Neuronal stem cell (in vitro differentiated cells): ENCODE measurements at regions not wholly inside any gene's neighbourhood (a gene's known extent, or its start where the extent isn't known, plus 50 kb on each side); places are given as distances from the start of the nearest gene placed in this dataset.

Experiments used
- DNase-seq: peaks from one replicate; pipeline ENCODE4 v3.0.0-alpha.2; 2013; ENCODE audit warnings: low spot score
- H2AFZ ChIP-seq: one replicate; pipeline ENCODE4 v1.6.1; 2013; ENCODE audit warnings: mild to moderate bottlenecking, low read length, inconsistent platforms
- H2AK5ac ChIP-seq: 2 replicates; pipeline ENCODE4 v1.6.1; 2013; ENCODE audit warnings: low read depth, mild to moderate bottlenecking, inconsistent platforms, low read length, moderate library complexity, mixed read lengths
- H2BK120ac ChIP-seq: 2 replicates; pipeline ENCODE4 v1.6.1; 2013; ENCODE audit warnings: low read depth, mild to moderate bottlenecking, inconsistent platforms, low read length, moderate library complexity, mixed read lengths
- H2BK12ac ChIP-seq: one replicate; pipeline ENCODE4 v1.6.1; 2013; ENCODE audit warnings: low read length, inconsistent platforms
- H2BK15ac ChIP-seq: 2 replicates; pipeline ENCODE4 v1.6.1; 2013; ENCODE audit warnings: mild to moderate bottlenecking, low read length, inconsistent platforms, mixed read lengths
- H2BK5ac ChIP-seq: one replicate; pipeline ENCODE4 v1.6.1; 2013; ENCODE audit warnings: inconsistent platforms, mild to moderate bottlenecking, low read length, moderate library complexity
- H3K14ac ChIP-seq: one replicate; pipeline ENCODE4 v1.6.1; 2013; ENCODE audit warnings: low read length, inconsistent platforms
- H3K18ac ChIP-seq: 2 replicates; pipeline ENCODE4 v1.6.1; 2013; ENCODE audit warnings: low read length, inconsistent platforms
- H3K23ac ChIP-seq: 2 replicates; pipeline ENCODE4 v1.6.1; 2013; ENCODE audit warnings: low read depth, mild to moderate bottlenecking, mixed read lengths, low read length, inconsistent platforms; ENCODE audit not compliant: poor library complexity
- H3K27ac ChIP-seq: replicated peaks from 3 replicates; pipeline ENCODE4 v1.5.1; 2013; ENCODE audit warnings: low read length, inconsistent platforms
- H3K27me3 ChIP-seq, 3 experiments: 2 replicates each; pipeline ENCODE4 v1.6.1; 2013; ENCODE audit warnings: low read length in 3 of 3, mild to moderate bottlenecking in 2 of 3, inconsistent platforms in 1 of 3, low read depth in 1 of 3, mixed read lengths in 1 of 3, moderate library complexity in 1 of 3; ENCODE audit not compliant: control insufficient read depth in 3 of 3, insufficient read depth in 3 of 3
- H3K36me3 ChIP-seq, 2 donors: replicated peaks in 1 of 2; 2 replicates each; pipeline ENCODE4 v1.6.1; 2013; ENCODE audit warnings: low read length in 2 of 2; ENCODE audit not compliant: control insufficient read depth in 2 of 2, insufficient read depth in 2 of 2
- H3K4ac ChIP-seq: 2 replicates; pipeline ENCODE4 v1.6.1; 2013; ENCODE audit warnings: inconsistent platforms, mild to moderate bottlenecking, low read length, moderate library complexity
- H3K4me1 ChIP-seq, 2 donors: 1 replicate in 1 of 2; 2 replicates in 1 of 2; pipeline ENCODE4 v1.6.1; 2013; ENCODE audit warnings: low read length in 2 of 2, low read depth in 1 of 2; ENCODE audit not compliant: control insufficient read depth in 2 of 2, insufficient read depth in 1 of 2
- H3K4me2 ChIP-seq: one replicate; pipeline ENCODE4 v1.6.1; 2013; ENCODE audit warnings: mild to moderate bottlenecking, low read length, inconsistent platforms; ENCODE audit not compliant: insufficient read depth, poor library complexity, severe bottlenecking
- H3K4me3 ChIP-seq, 2 donors: 2 replicates each; pipeline ENCODE4 v1.5.1; 2013; ENCODE audit warnings: low read length in 2 of 2, mild to moderate bottlenecking in 2 of 2, inconsistent platforms in 1 of 2, moderate library complexity in 1 of 2
- H3K79me1 ChIP-seq: one replicate; pipeline ENCODE4 v1.6.1; 2013; ENCODE audit warnings: low read depth, mild to moderate bottlenecking, inconsistent platforms, low read length, moderate library complexity
- H3K9ac ChIP-seq: one replicate; pipeline ENCODE4 v1.6.1; 2013; ENCODE audit warnings: mild to moderate bottlenecking, low read depth, low read length, inconsistent platforms; ENCODE audit not compliant: poor library complexity
- H3K9me3 ChIP-seq, 2 donors: replicated peaks in 1 of 2; 2 replicates each; pipeline versions ENCODE3 to v1.6.1; 2013; ENCODE audit warnings: low read length in 2 of 2, mild to moderate bottlenecking in 2 of 2, inconsistent platforms in 1 of 2, low read depth in 1 of 2, mixed read lengths in 1 of 2, moderate library complexity in 1 of 2; ENCODE audit not compliant: control insufficient read depth in 2 of 2, insufficient read depth in 1 of 2
- H4K8ac ChIP-seq: one replicate; pipeline ENCODE4 v1.6.1; 2013; ENCODE audit warnings: low read depth, mild to moderate bottlenecking, inconsistent platforms, low read length, moderate library complexity
- H4K91ac ChIP-seq: one replicate; pipeline ENCODE4 v1.6.1; 2013; ENCODE audit warnings: low read length, low read depth, mild to moderate bottlenecking, inconsistent platforms; ENCODE audit not compliant: poor library complexity
- WGBS, 2 donors: extraction: QIAGEN DNeasy Blood & Tissue Kit; methylation state at CpG; one replicate each; pipeline ENCODE4 v1.1.7; 2013; ENCODE audit warnings: missing lambda C conversion rate in 2 of 2, mixed read lengths in 1 of 2; ENCODE audit not compliant: insufficient read length in 2 of 2, insufficient replicate concordance in 1 of 2; ENCODE audit errors: extremely low coverage in 2 of 2; 5-methylcytosine and 5-hydroxymethylcytosine counted together

DNA sequence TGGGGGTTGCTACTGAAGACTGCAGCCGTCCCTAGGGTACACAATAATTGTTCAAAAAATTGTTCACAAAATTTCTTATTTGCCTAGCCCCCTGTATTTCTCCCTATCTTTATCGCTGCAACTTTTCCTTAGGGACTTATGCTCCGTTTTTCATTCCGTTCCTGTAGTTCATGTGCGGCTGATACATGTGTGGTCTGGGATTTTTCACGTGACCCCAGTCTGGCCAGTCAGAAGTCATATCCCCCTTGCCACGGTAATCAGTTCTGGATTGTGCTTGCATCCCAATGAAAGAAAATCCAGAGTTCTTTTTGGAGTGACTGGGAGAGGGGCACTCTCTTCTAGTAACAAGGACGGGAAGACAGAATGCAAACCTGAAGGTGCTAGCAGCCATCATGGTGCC lies 610.7 kb upstream of the C16orf82 start:
- Histone ChIP-seq H3K18ac (no peak overlapping the region), H4K91ac (no peak overlapping the region), H2BK15ac (no peak overlapping the region), H3K36me3 (no peaks in the 10 kb centered on the region), H3K4me1 (no peaks in the 10 kb centered on the region), H3K14ac (no peak overlapping the region), H2AK5ac (no peak overlapping the region), H2BK120ac (no peak overlapping the region), H2BK5ac (no peak overlapping the region), H3K79me1 (no peaks in the 10 kb centered on the region), H4K8ac (no peak overlapping the region), H3K27ac (no peak overlapping the region), H3K4ac (no peak overlapping the region), H3K9me3 (no peaks in the 10 kb centered on the region), H3K27me3 (no peaks in the 10 kb centered on the region), H3K23ac (no peak overlapping the region), H2AFZ (no peak overlapping the region), H2BK12ac (no peak overlapping the region), H3K4me3 (no peak overlapping the region), H3K4me2 (no peak overlapping the region), H3K9ac (no peak overlapping the region)
- WGBS, 2 donors = no CpG with 5 or more reads among the region's 8 CpGs
- DNase-seq = no peak

DNA sequence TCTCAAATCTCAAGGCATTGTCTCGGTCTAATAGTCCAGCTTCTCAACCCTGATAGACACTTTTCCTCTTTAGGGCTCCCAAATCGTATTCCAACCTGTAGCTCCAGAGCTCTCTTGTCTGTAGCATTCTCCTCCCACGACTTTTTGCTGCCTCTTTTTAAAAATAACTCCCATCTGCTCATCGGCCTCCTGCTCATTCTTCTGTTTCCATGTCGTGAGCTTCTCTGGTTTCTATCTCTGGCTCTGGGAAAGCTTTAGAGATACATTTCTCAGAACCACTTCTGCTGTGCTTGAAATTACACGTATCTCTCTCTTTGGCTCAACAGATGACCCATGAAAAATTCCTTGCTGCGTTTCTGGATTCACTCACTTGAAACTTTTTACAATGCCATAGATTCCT lies 609.6 kb upstream of the C16orf82 start:
- Histone ChIP-seq H3K4ac (no peak overlapping the region), H3K4me1 (no peaks in the 10 kb centered on the region), H2AK5ac (no peak overlapping the region), H3K4me2 (no peak overlapping the region), H2BK5ac (no peak overlapping the region), H3K27me3 (no peaks in the 10 kb centered on the region), H3K14ac (no peak overlapping the region), H3K18ac (no peak overlapping the region), H2AFZ (no peak overlapping the region), H2BK120ac (no peak overlapping the region), H4K91ac (no peak overlapping the region), H3K36me3 (no peaks in the 10 kb centered on the region), H3K23ac (no peak overlapping the region), H2BK15ac (no peak overlapping the region), H3K9me3 (no peaks in the 10 kb centered on the region), H3K4me3 (no peak overlapping the region), H2BK12ac (no peak overlapping the region), H4K8ac (no peak overlapping the region), H3K79me1 (no peaks in the 10 kb centered on the region), H3K9ac (no peak overlapping the region), H3K27ac (no peak overlapping the region)
- no peak for DNase-seq
- no CpG with 5 or more reads among the region's 7 CpGs for WGBS, 2 donors

DNA sequence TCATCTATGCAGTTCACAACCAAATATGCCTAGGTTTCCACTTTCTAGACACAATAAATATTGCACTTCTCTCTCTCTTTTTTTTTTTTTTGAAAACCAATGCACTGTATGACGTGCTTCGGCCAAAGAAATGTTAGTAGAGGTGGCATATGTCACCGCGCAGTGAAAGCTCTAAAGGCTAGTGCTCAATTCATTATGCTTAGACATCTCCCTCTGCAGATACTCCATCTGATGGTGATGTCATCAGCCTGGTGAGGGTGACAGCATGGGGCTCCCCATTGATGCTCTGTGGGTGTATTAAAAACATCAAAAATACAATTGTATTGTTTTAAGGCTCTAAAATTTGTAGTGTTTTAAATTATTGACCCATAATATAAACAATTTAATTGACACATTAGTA lies 608.8 kb upstream of the C16orf82 start:
- Histone ChIP-seq H3K4ac (no peak overlapping the region), H2AFZ (no peak overlapping the region), H3K18ac (no peak overlapping the region), H2BK120ac (no peak overlapping the region), H4K91ac (no peak overlapping the region), H2AK5ac (no peak overlapping the region), H3K79me1 (no peaks in the 10 kb centered on the region), H2BK5ac (no peak overlapping the region), H2BK12ac (no peak overlapping the region), H2BK15ac (no peak overlapping the region), H3K27ac (no peak overlapping the region), H3K4me1 (no peaks in the 10 kb centered on the region), H3K14ac (no peak overlapping the region), H3K23ac (no peak overlapping the region), H3K27me3 (no peaks in the 10 kb centered on the region), H4K8ac (no peak overlapping the region), H3K36me3 (no peaks in the 10 kb centered on the region), H3K4me2 (no peak overlapping the region), H3K9ac (no peak overlapping the region), H3K9me3 (no peaks in the 10 kb centered on the region), H3K4me3 (no peak overlapping the region)
- no peak for DNase-seq
- WGBS, 2 donors = no CpG with 5 or more reads among the region's 4 CpGs

DNA sequence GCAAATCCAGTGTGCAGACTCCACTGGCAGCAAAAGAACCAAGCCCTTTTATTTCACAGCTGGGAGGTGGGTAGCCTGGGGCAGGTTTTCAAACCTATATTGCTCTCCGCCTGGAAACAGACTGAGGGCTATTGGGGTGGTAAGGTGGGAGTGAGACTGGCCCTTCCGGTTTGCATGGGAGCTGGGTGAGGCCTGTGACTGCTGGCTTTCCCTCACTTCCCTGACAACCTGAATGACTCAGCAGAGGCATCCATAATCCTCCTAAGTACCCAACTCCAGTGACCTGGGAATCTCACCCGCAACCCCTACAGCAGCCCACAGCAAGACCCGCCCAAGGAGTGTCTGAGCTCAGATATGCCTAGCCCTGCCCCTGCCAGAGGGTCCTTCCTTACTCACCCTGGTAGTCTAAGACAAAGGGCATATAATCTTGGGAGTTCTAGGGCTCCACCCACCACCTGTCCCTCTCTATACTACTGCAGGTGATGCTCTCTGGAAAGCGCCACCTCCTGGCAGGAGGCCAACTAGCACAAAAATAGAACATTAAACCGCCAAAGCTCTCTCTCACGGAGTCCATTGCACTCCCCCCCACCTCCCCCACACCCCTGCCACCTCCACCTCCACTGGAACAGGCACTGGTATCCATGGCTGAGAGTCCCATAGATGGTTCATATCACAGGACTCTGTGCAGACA lies 602.0 kb upstream of the C16orf82 start:
- WGBS, 2 donors = no CpG with 5 or more reads among the region's 7 CpGs
- no peak overlapping the region for H3K9ac ChIP-seq

More for the DNA sequence above, 602.0 kb upstream of the C16orf82 start:
- H3K4me3 ChIP-seq = no peak overlapping the region
- H3K36me3 ChIP-seq = no peaks in the 10 kb centered on the region
- H2BK5ac ChIP-seq = no peak overlapping the region
- H2BK12ac ChIP-seq = no peak overlapping the region
- no peak overlapping the region for H3K18ac ChIP-seq
- H4K91ac ChIP-seq = no peak overlapping the region
- no peaks in the 10 kb centered on the region for H3K4me1 ChIP-seq
- no peak for DNase-seq
- no peak overlapping the region for H4K8ac ChIP-seq
- H3K4ac ChIP-seq = no peak overlapping the region
- no peaks in the 10 kb centered on the region for H3K27me3 ChIP-seq
- H3K27ac ChIP-seq = no peak overlapping the region
- H2AFZ ChIP-seq = no peak overlapping the region
- H2BK120ac ChIP-seq = no peak overlapping the region
- no peaks in the 10 kb centered on the region for H3K79me1 ChIP-seq
- H3K14ac ChIP-seq = no peak overlapping the region
- H3K9me3 ChIP-seq = no peaks in the 10 kb centered on the region
- H2AK5ac ChIP-seq = no peak overlapping the region
- H3K4me2 ChIP-seq = no peak overlapping the region
- H3K23ac ChIP-seq = no peak overlapping the region
- no peak overlapping the region for H2BK15ac ChIP-seq
